Forelimb muscle (tissue), 1 donor: ENCODE measurements at regions not wholly inside any gene's neighbourhood (a gene's known extent, or its start where the extent isn't known, plus 50 kb on each side); places are given as distances from the start of the nearest gene placed in this dataset.
A peak's percentile ranks its signal among the peaks of the same experiment; 100 is the strongest.

Experiments
- DNase-seq: peaks from one replicate; pipeline ENCODE4 v3.0.0-alpha.2; 2013; ENCODE audit warnings: low read depth

DNA sequence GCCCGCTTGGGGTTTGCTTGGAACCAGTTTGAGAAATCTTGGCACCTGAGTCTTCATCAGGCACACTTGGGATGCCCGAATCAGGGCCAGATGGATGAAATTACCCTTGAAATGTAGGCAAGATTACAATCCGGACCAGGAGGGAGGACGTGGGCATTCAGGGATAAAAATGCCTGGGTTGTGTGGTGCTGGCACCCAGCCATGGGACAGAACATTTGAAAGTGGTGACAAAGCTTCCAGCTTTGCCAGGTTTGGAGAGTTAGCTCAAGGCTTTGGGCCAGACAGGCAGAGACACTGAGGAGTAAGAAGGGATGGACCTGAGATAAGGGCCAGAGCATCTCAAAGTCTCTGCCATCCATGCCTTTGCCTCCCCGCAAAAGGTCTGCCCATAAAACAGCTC, 182.2 kb downstream of the TTC32 start:
- DNase-seq = no peak

DNA sequence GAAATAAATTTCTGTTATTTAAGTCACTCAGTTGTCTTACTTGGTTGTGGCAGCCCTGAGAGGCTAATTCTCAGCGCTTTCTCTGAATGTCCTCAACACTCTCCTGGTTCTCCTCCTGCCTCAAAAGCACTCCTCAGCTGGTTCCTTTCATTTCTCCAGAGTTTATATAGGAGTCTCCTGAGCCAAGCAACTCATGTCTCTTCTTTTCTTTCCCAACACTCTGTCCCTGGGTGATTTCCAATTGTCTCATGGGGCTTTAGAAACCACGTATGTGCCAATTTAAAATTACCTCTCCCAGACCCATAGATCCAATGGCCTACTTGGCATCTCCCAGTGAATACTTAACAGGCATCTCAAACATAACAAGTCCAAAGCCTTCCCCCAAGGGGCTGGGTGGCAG, 184.3 kb downstream of the TTC32 start:
- DNase-seq = no peak

DNA sequence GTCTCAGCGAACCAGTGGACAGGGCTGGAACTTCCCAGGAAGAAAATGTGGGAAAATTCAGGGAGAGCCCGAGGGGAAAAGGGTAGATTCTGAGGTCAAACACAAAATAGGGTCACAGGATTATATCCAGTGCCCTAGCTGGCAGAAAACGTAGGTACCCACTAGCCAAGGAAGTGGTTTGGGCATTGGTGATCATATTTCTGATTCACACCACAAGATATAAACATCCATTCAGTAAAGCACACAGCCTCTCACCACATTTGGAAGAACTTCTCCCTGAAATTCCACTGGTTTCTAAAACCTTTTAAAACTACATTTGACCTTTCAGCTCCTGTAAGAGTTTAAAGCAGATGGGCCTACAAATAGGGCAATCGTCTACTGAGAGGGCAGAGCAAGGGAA, 186.9 kb downstream of the TTC32 start:
- DNase-seq = no peak

DNA sequence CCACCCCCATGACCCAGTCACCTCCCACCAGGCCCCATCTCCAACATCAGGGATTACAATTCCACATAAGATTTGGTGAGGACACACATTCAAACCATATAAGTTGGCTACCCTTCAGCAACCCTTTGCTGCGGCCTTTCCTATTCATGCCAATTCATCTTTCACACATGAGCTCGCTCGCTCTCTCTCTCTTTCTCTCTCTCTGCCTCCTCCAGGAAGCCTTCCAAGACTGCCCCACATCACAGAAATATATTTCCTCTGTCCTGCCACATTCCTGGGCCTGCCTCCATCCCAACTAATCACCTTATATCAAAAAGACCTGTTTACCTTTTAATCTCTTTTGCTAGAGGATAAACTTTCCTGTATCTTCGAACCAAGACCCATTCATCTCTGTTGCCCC, 188.9 kb downstream of the TTC32 start:
- no peak for DNase-seq

DNA sequence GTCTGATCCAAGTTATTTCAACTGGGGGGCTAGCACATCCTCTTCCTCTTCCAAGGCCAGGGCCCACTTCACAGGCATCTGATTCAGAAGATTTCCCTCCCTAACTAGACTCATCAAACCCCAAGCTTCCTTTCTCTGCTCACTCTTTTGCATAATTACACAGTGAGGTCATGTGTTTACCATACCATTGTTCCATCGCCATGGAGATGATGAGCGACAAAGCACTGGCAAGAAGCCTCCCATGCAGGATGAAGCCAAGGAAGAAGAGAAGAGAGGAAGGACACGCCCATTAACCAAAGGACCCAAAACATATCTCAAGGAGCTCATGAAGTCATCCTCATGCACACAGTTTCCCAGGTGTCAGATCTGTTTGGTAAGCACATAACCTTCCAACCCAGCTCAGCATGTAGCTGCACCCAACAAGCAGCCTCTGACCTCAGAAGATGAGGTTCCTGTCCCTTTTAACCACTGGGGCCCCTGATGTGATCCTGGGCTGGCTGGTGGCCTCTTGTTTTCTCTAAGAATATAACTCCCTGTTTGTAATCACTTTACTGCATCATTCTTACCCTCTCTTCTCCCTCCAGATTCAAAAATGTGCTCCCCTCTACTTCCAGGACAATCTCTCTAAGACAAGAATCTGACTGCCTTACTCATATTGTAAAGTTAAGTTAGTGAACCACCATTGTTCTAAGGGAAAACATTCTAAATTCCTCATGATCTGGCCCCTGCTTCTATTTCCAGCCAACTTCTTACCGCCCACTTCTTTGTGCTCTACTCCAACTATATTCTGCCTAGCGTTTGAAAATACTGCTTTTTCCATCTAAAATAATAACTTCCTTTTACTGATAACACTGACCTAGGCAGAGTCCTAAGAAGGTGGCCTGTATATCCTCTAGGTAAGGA, 190.1 kb downstream of the TTC32 start:
- peak; percentile 91 for DNase-seq

DNA sequence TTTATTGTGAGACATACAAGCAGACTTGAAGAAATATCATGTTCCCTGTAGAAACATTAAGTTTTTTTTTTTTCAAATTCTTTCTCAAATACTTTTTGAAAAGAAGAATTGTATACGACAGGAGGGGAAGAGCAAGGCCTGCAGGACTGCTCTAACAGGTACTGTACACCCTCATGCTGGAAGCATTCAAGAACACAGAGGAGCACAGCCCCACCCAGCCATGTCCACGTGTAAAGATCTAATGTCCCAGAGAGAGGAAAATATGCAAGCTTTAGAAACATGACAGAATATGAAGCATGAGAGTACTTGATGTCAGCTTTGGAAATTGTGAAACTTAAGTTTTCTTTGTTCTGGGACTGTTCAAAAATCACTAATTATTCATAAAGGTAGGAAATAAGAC, 191.6 kb downstream of the TTC32 start:
- DNase-seq = no peak

DNA sequence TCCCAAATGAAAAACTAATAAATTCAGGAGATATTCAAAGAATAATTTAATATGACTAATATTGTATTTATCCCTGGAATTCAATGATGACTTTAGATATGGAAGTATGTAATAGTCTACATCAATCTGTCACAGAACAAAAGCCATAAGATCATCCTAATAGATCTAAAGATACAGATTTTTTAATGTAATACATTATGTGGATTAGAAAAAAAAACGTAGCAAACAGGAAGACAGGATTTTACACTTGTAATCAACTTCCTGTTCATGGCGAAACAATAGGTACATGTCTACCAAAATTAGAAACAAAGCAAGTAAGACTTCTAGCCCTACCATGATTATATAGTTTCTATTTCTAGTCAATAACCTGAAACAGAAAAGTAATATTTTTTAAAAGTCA, 192.2 kb downstream of the TTC32 start:
- DNase-seq = no peak

DNA sequence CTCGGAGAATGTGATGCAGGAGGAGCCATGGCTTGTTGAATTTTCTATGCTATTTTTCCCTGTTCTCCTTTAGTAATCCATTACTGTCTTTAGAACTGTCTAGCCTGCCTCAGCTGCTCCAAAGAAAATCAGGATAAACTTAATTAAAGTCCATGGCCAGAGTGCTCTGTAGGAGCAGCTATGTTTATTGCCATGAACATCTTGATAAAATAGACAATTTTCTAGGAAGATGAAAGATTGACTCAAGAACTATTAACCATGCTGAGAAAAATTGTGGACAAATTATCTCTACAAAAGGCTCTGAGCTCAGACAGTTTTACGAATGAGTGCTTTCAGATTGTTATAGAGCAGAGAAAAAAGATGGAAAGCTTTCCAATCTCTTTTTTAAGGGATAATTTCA, 193.0 kb downstream of the TTC32 start:
- DNase-seq = no peak

DNA sequence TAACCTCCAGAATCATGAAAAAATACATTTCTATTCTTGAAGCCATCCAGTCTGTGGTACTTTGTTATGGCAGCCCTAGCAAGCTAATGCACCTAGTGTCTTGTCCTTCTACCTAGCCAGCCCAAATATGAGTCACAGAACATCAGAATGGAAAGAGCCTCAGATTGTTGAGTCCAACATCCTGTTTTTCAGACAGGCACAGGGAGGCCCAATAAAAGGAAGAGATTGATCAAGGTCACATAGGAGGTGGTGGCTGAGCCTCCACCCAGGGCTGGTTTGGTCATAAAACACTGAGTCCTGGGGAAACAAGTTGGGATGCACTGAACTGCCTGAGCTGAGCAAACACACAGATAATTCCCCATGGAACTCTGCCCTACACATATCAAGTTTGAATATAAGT, 195.5 kb downstream of the TTC32 start:
- no peak for DNase-seq

DNA sequence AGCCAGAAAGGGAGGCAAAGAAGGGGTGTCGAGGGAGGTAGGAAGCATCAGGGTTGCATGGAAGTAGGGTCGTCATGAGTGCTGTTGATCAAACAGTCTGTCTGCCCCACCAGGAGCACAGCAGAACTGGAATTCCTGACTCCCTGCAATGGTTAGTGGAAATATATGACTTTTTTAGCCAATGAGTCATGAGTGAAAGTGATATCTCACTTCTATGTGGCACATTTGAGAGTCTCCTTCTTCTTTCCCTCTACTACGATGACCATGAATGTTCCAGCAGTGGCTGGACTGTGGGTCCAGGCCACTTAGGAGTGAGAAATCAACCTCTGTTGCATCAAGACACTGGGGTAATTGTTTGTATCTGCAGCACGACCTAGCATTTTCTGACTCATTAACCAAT, 199.5 kb downstream of the TTC32 start:
- DNase-seq = no peak

DNA sequence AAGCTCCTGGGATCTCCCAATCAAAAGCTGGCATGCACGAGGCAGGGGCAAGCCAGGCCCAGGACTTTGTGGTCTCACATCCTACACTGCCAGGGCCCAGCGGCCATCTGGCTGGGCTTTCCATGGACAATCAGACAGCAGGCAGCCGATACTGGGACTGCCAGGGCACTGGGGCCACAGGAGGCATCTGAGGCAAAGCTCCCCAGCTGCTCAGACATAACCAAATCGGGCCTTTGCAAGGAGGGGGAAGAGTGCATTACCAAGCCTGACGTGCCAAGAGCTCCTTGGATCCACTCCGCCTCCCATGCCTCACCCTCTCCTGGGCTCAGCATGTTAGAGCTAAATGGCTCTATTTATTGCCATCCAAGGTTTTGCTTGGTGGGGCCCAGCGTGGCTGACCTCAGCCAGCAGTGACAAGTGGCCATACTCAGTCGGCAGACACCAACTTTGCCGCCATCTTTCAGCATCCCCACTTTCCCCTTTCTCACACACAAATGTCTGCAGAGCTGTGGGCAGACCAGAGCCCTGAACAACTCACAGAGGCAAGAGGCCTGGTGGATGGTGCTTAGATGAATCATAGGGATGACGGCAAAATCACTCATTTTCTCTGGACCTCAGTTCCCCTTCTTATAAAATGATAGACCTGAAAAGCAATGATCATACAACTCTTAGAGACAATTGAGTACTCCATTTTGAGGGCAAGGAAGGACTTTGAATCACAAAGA, 200.8 kb downstream of the TTC32 start:
- DNase-seq = no peak

DNA sequence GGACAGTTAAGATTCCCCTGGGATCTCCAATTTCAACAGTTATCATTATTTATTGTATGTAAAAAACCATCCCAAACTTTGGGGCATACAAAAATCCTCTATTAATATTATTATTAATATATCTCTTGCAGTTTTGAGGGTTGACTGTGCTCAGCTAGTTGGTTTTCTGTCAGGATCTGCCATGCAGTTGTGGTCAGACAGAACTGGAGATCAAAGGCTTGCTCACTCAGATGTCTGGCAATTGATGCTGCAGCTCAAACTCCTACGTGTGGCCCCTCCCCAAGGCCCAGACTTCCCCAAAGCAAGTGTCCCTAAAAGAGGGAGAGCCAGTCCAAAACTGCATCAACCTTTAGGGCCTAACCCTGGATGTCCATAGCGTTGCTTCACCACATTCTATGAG, 204.7 kb downstream of the TTC32 start:
- no peak for DNase-seq

DNA sequence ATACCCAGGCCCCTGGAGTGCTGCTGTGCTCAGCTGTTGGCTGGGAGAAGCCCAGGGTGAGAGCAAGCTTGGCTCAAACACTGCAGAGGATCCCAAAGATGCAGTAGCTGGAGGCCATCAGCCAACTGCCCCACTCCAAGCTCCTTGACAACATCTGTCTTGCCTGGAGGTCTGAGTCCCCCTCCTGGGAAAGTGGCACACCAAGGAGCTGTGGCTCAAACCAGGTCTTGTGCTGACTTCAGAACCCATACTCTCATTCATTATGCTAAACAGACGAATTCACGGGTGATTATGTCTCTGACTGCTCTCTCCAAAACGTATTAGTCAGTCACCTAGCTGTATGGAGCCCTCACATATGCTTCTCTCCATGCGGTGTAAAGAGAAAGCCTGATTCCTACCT, 206.1 kb downstream of the TTC32 start:
- DNase-seq = no peak

DNA sequence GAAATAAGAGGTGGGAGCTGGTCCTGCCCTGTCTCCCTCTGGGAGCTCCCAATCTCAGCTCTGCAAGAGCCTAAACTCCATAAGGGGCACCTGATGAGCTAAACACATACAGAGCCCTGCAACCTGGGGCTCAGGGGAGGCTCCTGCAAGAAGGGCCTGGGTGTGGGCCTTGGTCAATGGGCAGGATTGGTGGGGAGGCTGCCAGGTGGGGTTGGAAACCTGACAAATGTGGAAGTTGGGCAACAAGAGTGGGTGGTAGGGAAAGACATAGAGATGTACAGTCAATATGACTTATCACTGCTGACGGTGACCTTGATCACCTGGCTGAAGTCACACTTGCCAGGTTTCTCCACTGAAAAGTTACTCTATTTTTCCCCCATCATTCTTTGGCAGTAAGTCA, 209.9 kb downstream of the TTC32 start:
- DNase-seq = no peak

DNA sequence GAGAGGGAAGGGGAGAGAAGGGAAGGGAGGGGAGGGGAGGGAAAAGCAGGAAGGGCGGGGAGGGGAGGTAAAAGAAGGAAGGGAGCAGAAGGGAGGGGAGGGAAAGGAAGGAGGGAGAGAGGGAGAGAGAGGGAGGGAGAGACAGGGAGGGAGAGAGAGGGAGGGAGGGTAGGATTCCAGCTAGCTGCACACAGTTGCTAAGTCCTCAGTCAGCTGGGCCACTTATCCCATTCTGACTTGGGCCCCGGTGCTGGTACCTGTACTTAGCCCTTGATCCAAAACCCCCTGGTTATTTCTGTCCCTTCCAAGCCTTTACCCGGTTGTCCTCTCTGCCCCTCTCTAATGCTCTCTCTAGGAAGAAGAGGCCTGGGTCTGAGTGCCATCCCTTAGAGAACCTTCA, 211.4 kb downstream of the TTC32 start:
- DNase-seq = no peak

DNA sequence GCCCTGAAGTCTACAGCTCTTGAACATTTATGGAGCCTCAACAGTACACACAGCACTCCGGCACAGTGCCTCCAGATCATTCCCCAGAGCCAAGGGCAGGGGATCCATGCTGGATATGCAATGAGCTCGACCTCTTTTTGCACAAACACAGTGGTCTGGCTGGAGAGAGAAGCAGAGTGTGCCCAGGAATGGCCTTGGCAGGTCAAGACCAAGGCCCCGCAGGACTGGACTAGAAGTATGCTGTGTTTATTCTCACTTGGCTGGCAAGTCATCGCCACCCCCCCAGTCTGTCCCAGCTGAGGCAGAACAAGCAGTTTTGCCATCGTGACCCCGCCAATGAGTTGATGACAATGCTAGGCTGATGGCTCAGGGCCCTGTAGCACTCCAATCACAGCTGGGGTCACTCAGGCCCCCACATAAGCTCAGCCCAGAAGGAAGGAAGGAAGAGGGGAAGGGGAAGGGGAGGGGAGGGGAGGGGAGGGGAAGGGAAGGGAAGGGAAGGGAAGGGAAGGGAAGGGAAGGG, 212.1 kb downstream of the TTC32 start:
- no peak for DNase-seq

DNA sequence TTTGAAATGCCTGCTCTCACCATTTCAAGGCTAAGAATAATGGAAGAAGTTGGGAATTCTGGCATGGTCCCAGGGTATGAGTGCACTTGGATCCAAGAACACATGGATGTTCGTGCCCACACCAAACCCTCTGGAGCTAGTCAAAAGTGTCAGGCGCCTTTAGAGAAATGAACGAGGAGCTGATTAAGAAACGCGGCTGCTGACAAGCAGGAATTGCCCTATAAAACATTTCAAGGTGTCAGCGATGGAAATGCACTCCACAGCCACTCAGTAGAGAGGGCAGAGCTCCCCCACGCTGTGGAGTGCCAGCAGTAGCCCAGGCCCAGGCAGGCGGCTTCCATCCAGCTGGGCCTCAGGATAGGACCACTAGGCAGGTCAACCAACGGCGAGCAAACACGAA, 213.7 kb downstream of the TTC32 start:
- no peak for DNase-seq

DNA sequence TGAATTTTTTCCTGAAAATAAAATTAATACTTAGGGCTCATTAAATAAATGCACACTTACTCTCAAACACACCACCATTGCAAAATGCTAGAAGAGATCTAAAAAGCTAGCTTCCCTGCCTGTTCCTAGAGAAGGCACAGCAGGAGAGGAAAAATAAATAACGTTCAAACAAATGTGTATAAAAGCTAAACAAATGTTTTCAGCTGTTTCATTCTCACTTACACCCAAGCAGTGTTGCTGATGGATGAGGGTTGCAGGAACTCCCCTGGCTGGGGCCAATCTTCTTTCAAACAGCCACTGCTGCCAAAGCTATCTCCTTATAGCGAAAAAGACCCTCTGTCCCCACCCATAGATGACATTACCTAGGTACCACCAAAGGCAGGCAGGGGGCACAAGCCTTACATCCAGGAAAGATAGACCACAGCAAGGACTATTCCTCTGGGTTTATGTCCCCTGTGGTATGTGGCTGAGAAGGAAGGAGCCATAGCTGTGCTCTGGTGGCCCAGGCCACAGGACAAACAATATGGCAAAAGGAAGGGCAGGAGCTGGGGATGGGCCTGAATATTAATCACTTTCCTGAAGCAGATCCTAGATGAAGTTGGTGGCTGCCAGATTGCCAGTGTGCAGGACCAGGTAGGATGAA, 214.6 kb downstream of the TTC32 start:
- DNase-seq = no peak

DNA sequence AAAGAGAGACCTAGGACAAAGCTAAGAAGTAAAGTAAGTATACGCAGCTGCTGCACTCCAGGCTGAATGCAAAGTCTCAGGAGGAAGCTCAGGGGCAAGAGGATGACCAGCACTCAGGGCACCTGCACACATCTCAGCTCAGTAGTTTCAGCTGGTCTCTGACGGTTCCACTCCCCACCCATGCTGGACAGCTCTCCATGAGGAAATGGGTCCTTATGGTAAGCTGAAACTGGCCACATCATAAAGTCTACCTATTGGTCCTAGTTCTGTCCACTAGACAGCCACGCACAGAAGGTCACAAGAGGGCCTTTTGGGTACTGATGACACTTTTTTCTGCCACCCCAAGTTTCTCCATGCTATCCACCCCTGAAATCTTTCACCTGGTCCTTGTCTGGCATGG, 215.3 kb downstream of the TTC32 start:
- DNase-seq = no peak

DNA sequence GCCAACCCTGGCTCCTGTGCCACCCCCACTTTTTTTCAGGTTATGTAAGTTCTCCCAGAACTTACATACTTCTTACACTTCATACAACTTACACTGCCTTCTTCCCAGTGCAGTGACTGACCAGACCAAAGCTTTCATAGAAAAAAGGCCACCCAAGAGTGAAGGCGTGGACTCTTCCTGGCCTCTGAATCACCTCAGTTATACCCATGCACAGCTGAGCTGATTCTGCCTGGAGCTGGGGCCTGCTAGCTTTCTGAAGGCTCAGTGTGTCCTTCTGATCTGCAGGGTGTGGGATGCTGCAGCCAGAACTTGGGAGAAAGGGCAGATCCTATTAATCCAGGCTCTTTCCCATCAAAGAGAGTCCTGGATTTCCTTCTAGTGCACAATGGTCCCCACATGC, 216.1 kb downstream of the TTC32 start:
- no peak for DNase-seq

DNA sequence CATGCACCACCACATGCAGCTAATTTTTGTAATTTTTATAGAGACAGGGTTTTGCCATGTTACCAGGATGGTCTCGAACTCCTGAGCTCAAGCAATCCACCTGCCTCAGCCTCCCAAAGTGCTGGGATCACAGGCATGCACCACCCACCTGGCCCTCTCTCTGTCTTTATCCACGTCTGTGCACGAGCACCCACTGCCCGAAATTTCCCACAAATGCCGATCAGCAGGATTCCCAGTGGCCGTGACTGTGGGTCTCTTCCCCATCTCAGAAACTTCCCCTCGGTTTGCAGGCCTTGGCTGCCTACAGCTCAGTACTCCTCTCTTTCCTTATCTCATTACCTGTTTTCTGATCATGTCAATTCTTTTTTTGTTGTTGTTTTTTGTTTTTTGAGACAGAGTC, 217.3 kb downstream of the TTC32 start:
- DNase-seq = no peak

DNA sequence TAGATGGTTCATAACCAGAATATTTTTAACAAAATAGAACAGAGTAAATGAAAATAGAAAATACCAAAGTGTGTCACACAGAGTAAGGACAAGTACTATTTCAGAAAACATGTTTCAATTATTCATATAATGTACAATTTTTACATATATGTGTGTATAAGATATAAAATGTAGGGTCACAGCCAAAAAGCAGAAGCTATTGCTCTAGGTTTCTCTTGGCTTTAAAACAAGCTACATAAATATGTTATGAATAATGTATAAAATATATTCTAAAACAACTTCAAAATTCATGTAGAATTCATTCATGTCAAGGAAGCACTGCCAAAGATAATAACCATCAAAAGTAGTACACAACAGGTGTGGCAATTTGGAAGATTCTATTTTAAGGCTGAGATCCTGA, 218.2 kb downstream of the TTC32 start:
- no peak for DNase-seq

DNA sequence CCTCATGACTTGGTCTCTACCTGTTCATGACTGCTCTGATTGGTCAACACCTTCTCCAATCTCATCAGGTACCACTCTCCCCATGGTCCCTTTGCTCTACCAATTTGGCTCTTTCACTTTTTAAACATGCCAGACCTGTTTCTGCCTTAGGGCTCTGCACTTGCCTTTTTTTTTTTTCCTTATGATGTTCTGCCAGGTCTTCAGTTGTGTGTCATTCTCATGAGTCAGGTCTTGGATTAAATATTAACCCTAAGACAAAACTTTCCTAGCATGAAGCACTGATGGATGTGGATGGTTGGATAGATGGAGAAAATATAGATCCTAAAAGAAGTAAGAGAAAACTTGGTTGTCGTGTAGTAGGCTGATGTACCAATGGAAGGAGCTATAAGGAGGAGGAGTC, 219.3 kb downstream of the TTC32 start:
- DNase-seq = no peak
